Epidermal melanocyte (primary cell): ENCODE measurements at regions not wholly inside any gene's neighbourhood (a gene's known extent, or its start where the extent isn't known, plus 50 kb on each side); places are given as distances from the start of the nearest gene placed in this dataset.

Source experiments
- DNase-seq: peaks from one replicate; pipeline ENCODE4 v3.0.0; 2011; ENCODE audit warnings: low spot score; ENCODE audit not compliant: insufficient read length

DNA sequence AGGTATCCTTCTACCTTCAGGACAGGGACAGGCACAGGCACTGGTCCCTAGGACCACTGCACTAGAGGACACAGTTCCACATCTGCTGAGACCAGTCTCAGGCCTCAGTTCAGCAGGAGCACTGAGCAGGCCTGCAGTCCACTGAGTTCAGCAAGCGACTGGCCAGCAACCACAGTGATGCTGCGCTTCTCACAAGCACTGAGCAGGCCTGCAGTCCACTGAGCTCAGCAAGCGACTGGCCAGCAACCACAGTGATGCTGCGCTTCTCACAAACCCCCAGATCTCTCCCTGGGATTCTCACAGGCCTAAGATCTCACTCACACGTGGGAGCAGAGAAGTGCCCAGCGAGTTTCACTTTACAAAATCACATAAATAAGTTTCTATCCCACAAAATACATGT, 140.6 kb downstream of the IRS2 start:
- DNase-seq = no peak

DNA sequence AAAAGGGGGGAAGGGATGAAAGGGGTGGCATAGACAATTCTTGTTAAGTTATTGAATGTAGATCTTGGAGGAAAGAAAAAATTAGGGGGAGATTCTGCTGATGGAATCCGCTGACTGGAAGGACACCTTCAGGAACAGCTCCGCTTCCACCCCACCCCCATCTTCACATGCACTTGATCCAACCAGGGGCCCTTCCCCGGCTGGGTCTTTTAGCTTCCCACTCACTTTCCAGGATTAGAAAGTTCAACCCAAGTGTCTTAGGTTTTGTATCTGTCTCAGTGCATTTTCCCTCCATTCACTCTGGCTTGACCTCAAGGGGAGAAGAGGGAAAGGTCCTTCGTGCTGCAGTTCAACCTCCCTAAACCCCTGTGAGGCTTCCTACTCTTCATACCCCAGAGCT, 141.4 kb downstream of the IRS2 start:
- DNase-seq = no peak

GRCh38 chr13:109644069-109644750, 142.2 kb downstream of the IRS2 start:
- DNase-seq = no peak

DNA sequence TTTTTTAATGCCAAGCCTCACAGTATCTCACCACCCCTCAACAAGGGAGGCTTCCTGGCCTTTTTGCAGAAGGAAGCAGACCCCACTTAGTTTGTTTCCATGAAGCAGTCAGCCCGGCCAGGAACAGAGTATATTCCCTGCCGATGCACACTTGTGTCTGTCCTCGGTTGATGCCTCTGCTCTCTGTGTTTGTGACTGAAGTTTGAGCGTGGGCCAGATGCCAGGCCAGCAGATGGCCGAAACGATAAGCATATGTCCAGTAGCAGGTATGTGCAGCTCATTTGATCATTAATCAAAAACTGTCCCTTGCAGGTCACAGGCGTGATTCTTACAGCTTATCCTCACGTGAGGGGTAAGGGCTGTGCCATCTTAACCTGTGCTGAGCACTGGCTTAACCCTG, 144.0 kb downstream of the IRS2 start:
- DNase-seq = no peak

DNA sequence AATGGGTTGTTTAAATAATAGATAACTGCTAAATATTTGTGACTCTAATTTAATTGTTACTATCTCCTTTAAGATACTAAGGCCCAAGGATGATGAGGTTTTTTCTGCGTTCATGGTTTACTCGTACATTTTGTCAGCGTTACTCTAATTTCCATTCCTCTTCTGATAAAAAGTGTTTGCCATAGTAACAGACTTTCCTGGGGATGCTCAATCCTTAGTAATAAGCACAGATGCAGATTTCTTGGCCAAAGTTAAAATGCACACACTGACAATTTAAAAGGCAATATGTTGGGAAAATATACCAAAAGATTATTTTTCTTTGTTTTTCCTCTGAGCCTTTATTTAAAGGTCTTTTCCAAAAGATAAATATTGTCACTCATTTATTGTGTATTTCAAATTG, 149.6 kb downstream of the IRS2 start:
- DNase-seq = no peak

DNA sequence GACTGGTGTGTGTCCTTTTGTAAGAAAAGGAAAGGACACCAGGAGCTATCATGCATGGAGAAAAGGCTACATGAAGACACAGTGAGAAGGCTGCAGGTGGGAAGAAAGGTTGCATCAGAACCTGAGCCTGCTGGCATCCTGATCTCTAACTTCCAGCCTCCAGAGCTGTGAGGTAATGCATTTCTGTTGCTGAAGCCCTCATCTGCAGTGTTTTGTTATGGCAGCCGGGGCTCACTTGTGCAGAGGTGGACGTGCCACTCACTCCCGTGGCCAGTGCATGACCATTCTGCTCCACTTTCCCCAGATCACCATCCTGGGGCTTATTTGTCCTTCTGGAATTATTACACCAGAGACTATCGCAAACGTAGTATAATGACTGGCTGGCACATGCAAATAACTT, 155.3 kb downstream of the IRS2 start:
- DNase-seq = no peak

DNA sequence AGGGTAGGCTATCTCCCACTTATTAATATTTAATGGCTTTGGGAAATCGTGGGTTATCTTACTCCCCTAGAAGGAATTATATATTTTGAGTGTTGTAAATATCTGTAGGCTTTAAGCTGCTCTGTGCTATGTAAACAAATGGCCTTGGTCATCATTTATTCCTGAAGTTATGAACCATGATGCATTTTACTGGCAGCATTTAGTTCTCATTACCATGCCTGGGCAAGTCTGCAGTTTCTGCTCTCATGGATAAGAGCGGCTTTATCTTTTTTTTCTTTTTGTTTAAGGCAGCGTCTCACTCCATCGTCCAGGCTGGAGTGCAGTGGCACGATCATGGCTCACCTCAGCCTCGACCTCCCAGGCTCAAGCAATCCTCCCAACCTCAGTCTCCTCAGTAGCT, 156.1 kb downstream of the IRS2 start:
- no peak for DNase-seq

DNA sequence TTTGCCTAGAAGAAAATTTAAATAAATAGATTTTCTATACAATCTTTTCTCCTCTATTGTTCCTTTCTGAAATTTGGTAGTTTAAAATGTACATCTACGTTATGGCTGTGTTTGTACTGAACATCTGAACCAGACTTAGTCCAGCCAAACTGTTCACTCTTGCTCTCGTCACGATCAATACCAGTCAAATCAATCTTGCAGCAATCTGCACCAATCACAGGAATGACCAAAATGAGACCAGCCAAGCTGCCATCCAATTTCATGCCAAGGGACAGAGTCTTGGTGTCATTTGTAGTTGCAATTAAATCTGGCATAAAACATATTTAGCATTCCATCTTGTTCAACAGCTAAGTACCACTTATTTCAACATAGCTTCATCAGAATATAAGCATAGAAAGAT, 156.6 kb downstream of the IRS2 start:
- no peak for DNase-seq

DNA sequence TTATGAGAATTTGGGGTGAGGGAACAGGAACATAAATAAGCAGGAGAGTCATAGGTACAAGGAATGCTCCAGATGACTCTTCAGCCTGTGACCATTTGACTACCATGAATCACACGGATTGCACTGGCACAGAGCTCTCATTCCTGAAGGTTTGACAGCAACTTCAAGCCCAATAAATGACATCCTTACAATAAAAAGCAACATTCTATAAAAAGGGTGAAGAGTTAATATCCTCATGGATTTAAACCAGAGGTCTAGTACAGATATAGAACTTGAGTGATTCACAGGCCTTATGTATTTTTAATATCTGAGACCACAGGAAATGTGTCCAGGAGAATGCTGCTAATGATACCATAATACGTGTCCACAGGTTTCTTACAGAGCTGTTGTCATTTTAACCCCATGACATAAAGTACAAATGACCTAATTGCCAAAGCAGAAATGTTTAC, 158.1 kb downstream of the IRS2 start:
- no peak for DNase-seq

GRCh38 chr13:109627649-109628048, 158.7 kb downstream of the IRS2 start:
- DNase-seq = no peak

- no peak for DNase-seq
Observed at GRCh38 chr13:109626386-109627171, 159.8 kb downstream of the IRS2 start.

DNA sequence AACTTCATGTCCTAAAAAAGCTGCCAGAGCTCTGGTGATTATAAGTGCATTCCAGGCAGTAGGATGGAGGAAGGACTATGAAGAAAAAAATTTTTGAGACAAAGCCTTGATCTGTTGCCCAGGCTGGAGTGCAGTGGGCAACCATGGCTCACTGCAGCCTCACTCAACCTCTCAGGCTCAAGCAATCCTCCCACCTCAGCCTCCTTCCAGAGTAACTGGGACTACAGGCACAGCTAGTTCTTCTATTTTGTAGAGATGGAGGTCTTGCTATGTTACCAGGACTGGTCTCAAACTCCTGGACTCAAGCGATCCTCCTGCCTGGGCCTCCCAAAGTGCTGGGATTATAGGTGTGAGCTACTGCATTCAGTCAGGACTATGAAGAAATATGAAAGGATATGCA, 161.2 kb downstream of the IRS2 start:
- DNase-seq = no peak

GRCh38 chr13:109622006-109622405, 164.4 kb downstream of the IRS2 start:
- no peak for DNase-seq

DNA sequence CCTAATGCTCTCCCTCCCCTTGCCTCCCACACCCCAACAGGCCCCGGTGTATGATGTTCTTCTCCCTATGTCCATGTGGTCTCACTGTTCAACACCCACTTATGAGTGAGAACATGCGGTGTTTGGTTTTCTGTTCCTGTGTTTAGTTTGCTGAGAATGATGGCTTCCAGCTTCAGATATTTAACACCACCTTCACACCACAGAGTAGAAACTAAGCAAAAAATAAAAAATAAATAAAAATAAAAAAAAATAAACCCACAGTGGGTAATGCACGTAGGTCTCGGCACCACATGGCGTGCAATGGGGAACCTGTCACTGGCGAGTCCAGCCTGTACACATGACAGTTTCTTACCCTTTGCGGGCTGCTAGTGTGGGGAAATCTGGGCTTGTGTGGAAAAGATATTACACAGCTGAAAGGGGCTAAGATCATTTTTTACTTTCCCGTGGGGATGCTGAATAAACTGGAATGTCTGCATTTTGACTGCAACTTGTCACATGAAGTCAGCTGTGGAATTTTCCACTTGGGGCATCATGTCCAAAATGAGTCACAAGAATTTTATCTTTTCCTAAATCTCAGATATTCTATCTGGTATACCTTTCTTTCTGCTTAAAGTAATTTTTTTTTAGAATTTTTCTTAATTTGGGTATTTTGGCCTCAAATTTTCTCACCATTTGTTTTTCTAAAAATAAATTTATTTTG, 170.5 kb downstream of the IRS2 start:
- no peak for DNase-seq

- DNase-seq = no peak
Observed at GRCh38 chr13:109611912-109612691, 174.3 kb downstream of the IRS2 start.

DNA sequence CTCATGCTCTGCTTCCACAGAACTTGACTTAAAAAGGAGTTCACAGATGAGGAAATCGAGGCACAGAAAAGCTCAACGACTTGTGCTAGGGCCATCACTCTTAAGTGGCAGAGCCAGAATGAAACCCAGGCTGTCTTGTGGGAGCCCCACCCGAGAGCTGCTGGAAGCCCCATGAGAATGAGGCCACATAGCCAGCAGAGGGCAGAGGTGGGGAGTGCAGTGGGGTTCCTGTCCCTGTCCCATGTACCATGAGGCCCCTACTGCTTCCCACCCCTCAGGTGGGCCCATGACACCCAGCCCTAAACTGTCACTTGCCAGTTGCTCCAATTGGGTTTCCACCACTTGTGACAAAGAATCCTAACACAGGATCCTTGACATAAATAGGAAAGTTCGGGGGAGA, 175.9 kb downstream of the IRS2 start:
- no peak for DNase-seq

- DNase-seq = no peak
Observed at GRCh38 chr13:109608503-109608902, 177.9 kb downstream of the IRS2 start.

- no peak for DNase-seq
Observed at GRCh38 chr13:109608059-109608458, 178.3 kb downstream of the IRS2 start.

DNA sequence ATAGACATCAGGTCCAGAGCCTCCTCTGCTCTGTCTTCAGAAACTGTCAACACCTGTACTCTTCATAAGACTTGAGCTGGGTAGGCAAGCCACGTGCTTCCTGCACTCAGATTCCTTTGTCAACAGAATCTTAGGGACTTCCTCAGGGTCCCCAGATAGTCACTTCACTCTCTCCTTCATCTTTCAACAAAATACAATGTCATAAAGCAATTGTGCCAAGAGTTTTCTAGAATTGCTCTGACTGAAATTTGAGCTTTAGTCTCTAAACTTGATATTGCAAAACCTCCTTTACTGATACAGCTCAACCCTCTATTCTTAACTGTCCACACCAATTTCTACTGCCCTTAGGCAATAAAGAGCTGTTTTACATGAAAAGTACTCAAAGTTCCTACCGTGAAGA, 179.9 kb downstream of the IRS2 start:
- DNase-seq = no peak

- DNase-seq = no peak
Observed at GRCh38 chr13:109605846-109606245, 180.5 kb downstream of the IRS2 start.

DNA sequence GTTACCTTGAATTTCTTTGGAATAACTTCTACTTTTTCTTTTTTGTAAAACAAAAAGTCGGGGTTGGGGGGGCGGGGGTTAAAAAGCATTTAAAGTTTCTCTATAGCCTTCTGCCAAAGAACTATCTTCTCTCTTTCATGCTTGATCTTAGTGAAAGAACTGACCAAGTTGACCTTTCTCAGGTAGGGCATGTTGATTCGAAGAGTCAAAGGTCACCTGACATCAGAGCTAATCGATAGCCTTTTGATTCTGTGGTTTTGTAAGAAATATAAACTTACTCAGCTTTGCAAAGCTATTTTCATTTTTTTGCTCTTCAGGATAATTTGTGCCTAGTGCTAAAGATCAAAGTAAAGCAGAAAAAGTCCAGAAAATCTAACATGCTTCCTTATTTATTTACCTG, 181.5 kb downstream of the IRS2 start:
- DNase-seq = no peak

GRCh38 chr13:109602356-109602755, 184.0 kb downstream of the IRS2 start:
- DNase-seq = no peak
